ENCODE measurements at regions not wholly inside any gene's neighbourhood (a gene's known extent, or its start where the extent isn't known, plus 50 kb on each side); places are given as distances from the start of the nearest gene placed in this dataset.

- DNase-seq (ENCODE audit: low spot score) = no peak
- intact Hi-C loops (cut with DNase I) = no loop called here
- ATAC-seq = no peak
These were observed 167.5 kb upstream of the SETBP1 start for GRCh38 chr18:44513233-44513632.

- no peak for ATAC-seq
- intact Hi-C loops (cut with DNase I) = no loop called here
- no peak for DNase-seq (ENCODE audit: low spot score)
These were observed 166.6 kb upstream of the SETBP1 start for GRCh38 chr18:44514106-44514505.

GRCh38 chr18:44514766-44515165, 165.9 kb upstream of the SETBP1 start:
- DNase-seq (ENCODE audit: low spot score) (no peak), ATAC-seq (no peak)
- intact Hi-C loops (cut with DNase I) = no loop called here

- ATAC-seq (no peak), DNase-seq (ENCODE audit: low spot score) (no peak)
- intact Hi-C loops (cut with DNase I) = no loop called here
These were observed 164.2 kb upstream of the SETBP1 start for GRCh38 chr18:44516450-44516849.

GRCh38 chr18:44517136-44517535, 163.6 kb upstream of the SETBP1 start:
- intact Hi-C loops (cut with DNase I) = no loop called here
- ATAC-seq = no peak

GRCh38 chr18:44518091-44518615, 162.5 kb upstream of the SETBP1 start:
- intact Hi-C loops (cut with DNase I) = no loop called here
- ATAC-seq = no peak
- DNase-seq (ENCODE audit: low spot score) = no peak

More at GRCh38 chr18:44517136-44517535, 163.6 kb upstream of the SETBP1 start:
- no peak for DNase-seq (ENCODE audit: low spot score)

GRCh38 chr18:44518666-44519065, 162.0 kb upstream of the SETBP1 start:
- ATAC-seq (no peak), DNase-seq (ENCODE audit: low spot score) (no peak)
- intact Hi-C loops (cut with DNase I) = no loop called here

- intact Hi-C loops (cut with DNase I) = no loop called here
- ATAC-seq = no peak
- DNase-seq (ENCODE audit: low spot score) = no peak
These were observed 159.6 kb upstream of the SETBP1 start for GRCh38 chr18:44520981-44521667.

GRCh38 chr18:44521668-44522022, 159.0 kb upstream of the SETBP1 start:
- no peak for ATAC-seq
- no peak for DNase-seq (ENCODE audit: low spot score)
- intact Hi-C loops (cut with DNase I) = no loop called here

GRCh38 chr18:44526705-44527415, 153.8 kb upstream of the SETBP1 start:
- DNase-seq (ENCODE audit: low spot score) = no peak
- intact Hi-C loops (cut with DNase I) = no loop called here
- no peak for ATAC-seq

- ATAC-seq = no peak
- DNase-seq (ENCODE audit: low spot score) = no peak
- intact Hi-C loops (cut with DNase I) = no loop called here
These were observed 147.6 kb upstream of the SETBP1 start for GRCh38 chr18:44533071-44533470.

GRCh38 chr18:44536046-44536445, 144.6 kb upstream of the SETBP1 start:
- DNase-seq (ENCODE audit: low spot score) (no peak), ATAC-seq (no peak)
- intact Hi-C loops (cut with DNase I) = no loop called here

GRCh38 chr18:44536619-44537018, 144.1 kb upstream of the SETBP1 start:
- ATAC-seq (no peak), DNase-seq (ENCODE audit: low spot score) (no peak)
- intact Hi-C loops (cut with DNase I) = no loop called here

- intact Hi-C loops (cut with DNase I) = no loop called here
- DNase-seq (ENCODE audit: low spot score) = no peak
- ATAC-seq = peak; percentile 53
These were observed 143.2 kb upstream of the SETBP1 start for GRCh38 chr18:44537526-44537925.

- DNase-seq (ENCODE audit: low spot score) = no peak
- ATAC-seq = no peak
- intact Hi-C loops (cut with DNase I) = no loop called here
These were observed 140.8 kb upstream of the SETBP1 start for GRCh38 chr18:44539926-44540325.

GRCh38 chr18:44541159-44541558, 139.5 kb upstream of the SETBP1 start:
- DNase-seq (ENCODE audit: low spot score) = no peak
- peak; percentile 78 for ATAC-seq
- intact Hi-C loops (cut with DNase I) = no loop called here

- ATAC-seq (no peak), DNase-seq (ENCODE audit: low spot score) (no peak)
- intact Hi-C loops (cut with DNase I) = no loop called here
These were observed 138.9 kb upstream of the SETBP1 start for GRCh38 chr18:44541781-44542180.

GRCh38 chr18:44543387-44543786, 137.3 kb upstream of the SETBP1 start:
- ATAC-seq = no peak
- intact Hi-C loops (cut with DNase I) = no loop called here
- DNase-seq (ENCODE audit: low spot score) = no peak

- ATAC-seq (no peak), DNase-seq (ENCODE audit: low spot score) (no peak)
- intact Hi-C loops (cut with DNase I) = no loop called here
These were observed 135.2 kb upstream of the SETBP1 start for GRCh38 chr18:44545359-44545985.

GRCh38 chr18:44546954-44547353, 133.7 kb upstream of the SETBP1 start:
- DNase-seq (ENCODE audit: low spot score) (no peak), ATAC-seq (no peak)
- intact Hi-C loops (cut with DNase I) = no loop called here
